C4-2B (cell line): ENCODE measurements at regions not wholly inside any gene's neighbourhood (a gene's known extent, or its start where the extent isn't known, plus 50 kb on each side); places are given as distances from the start of the nearest gene placed in this dataset.

ENCODE experiments used
- CTCF ChIP-seq: fragments of 450-650 bp; conservative IDR thresholded peaks from 2 replicates; pipeline ENCODE4 v1.5.1; 2017; ENCODE audit warnings: mild to moderate bottlenecking
- ZFX ChIP-seq: fragments of 450-650 bp; IDR thresholded peaks from 2 replicates; pipeline ENCODE4 v1.6.1; 2017

GRCh38 chr1:96565546-96565945 lies 156.0 kb upstream of the PTBP2 start:
- no peak for TF ChIP-seq CTCF
- no peak for TF ChIP-seq ZFX
